ENCODE measurements at regions not wholly inside any gene's neighbourhood (a gene's known extent, or its start where the extent isn't known, plus 50 kb on each side); places are given as distances from the start of the nearest gene placed in this dataset.
"Not testable (repeated sequence)": the region's sequence is repeated elsewhere in the genome, so short reads cannot be mapped to it uniquely, and the experiment has no call there.

DNA sequence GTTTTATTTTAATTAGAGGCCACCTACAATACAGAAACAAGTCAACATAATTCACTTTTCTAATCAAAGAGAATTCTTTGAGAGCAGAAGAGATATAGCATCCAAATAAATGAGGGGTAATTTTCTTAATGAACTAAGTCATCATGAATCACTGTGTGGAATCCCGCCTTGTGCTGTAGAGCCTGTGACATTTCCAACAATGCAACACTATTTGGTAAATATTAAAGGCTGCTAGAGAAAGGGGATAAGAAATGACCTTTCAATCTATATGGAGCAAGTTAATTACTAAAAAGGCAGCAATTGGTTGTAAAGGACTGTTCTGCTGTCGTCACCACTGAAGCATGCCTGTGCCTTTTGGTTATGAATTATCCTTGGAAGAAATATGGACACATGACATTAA lies 345.7 kb upstream of the MAF start:
- TF ChIP-seq CTCF (IDR thresholded peaks at IDR 0.05; ENCODE audit: low read depth, low read length), result no peak
- no peak for DNase-seq (ENCODE audit: extremely low read depth, low read depth)

- DNase-seq (ENCODE audit: extremely low read depth, low read depth), result no peak
- no peak for TF ChIP-seq CTCF (IDR thresholded peaks at IDR 0.05; ENCODE audit: low read depth, low read length)
Measured at GRCh38 chr16:79943736-79944135, 343.2 kb upstream of the MAF start.

DNA sequence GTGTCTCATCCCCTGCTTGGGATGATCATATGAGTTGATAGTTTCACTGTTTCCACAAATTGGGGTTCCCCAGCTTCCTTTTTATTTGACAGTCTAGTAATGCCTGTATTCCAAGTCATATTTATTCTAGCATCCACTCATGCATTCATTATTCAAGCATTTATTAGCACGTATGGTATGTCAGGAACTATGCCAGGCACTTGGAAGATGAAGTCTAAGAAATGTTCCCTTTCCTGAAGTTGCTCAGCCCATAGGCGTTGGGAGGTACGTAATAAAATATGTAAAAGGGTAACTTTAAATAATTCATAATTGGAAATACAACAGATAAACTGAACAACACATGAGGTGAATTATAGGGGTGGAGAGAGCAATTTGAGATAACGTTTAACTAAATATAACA lies 338.0 kb upstream of the MAF start:
- no peak for TF ChIP-seq CTCF (IDR thresholded peaks at IDR 0.05; ENCODE audit: low read depth, low read length)
- no peak for DNase-seq (ENCODE audit: extremely low read depth, low read depth)

DNA sequence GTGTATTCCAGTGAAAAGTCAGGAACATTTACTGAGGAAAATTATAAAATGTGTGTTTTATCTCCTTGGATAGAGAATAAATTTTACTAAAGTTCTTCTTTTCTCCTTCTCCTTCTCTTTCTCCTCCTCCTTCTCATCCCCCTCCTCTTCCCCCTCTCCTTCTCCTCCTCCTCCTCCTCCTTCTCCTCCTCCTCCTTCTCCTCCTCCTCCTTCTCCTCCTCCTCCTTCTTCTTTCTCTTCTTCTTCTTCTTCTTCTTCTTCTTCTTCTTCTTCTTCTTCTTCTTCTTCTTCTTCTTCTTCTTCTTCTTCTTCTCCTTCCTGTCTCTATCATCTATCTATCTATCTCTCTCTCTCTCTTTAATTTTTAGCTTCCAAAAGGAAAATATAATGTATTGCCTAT lies 337.1 kb upstream of the MAF start:
- not testable (repeated sequence) for DNase-seq (ENCODE audit: extremely low read depth, low read depth)

GRCh38 chr16:79933603-79934002 lies 333.1 kb upstream of the MAF start:
- DNase-seq (ENCODE audit: extremely low read depth, low read depth), result no peak
- no peak for TF ChIP-seq CTCF (IDR thresholded peaks at IDR 0.05; ENCODE audit: low read depth, low read length)

DNA sequence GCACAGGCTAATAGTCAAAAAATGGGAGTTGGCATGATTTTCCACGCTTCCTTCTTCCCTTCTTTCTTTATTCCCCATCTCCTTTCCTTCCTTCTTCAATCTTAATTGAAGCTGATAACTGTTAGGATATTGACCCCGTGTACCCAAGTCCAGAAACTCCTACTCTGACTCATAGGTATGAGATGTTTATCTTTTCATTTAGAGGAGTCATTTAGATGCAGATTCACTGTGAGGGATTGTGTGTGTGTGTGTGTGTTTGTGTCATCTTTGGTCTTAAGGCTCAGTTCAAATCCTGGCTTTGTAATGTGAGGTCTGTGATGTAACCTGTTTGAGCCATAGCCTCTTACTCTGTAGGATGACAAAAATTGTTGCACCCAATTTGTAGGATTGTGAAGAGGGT lies 332.0 kb upstream of the MAF start:
- no peak for DNase-seq (ENCODE audit: extremely low read depth, low read depth)
- no peak for TF ChIP-seq CTCF (IDR thresholded peaks at IDR 0.05; ENCODE audit: low read depth, low read length)

- DNase-seq (ENCODE audit: extremely low read depth, low read depth), result no peak
- no peak for TF ChIP-seq CTCF (IDR thresholded peaks at IDR 0.05; ENCODE audit: low read depth, low read length)
Measured at GRCh38 chr16:79931721-79932120, 331.2 kb upstream of the MAF start.

GRCh38 chr16:79929260-79929965 lies 328.9 kb upstream of the MAF start:
- TF ChIP-seq CTCF (IDR thresholded peaks at IDR 0.05; ENCODE audit: low read depth, low read length), result no peak
- no peak for DNase-seq (ENCODE audit: extremely low read depth, low read depth)
